Panc1 (cell line): ENCODE measurements at regions not wholly inside any gene's neighbourhood (a gene's known extent, or its start where the extent isn't known, plus 50 kb on each side); places are given as distances from the start of the nearest gene placed in this dataset.

ENCODE experiments used
- ATAC-seq: fragments of 200-7000 bp; cut with Tn5 transposase; 2 replicates; pipeline ENCODE4 v1.9.1; 2020; ENCODE audit warnings: mild to moderate bottlenecking, moderate library complexity
- BruUV-seq: library from RNA; stranded (reverse); fragments of 400-500 nt; replicated peaks from 2 replicates; lab custom pipeline; 2021; lab: Mats Ljungman, UMichigan
- CTCF ChIA-PET: fragments of 300-600 bp; sonication (Branson Sonifier 250); formaldehyde crosslinking; loops from one replicate; lab custom pipeline; 2022; ENCODE audit warnings: antibody characterized with exemption; lab: Charles Lee
- POLR2A ChIA-PET: fragments of 300-600 bp; sonication (Branson Sonifier 250); formaldehyde crosslinking; loops from one replicate; lab custom pipeline; 2022; ENCODE audit warnings: antibody characterized with exemption; lab: Charles Lee
- DNase-seq: peaks from one replicate; pipeline ENCODE4 v3.0.0-alpha.2; 2010; ENCODE audit warnings: low read depth, low spot score
- H3K27ac ChIP-seq: 2 replicates; pipeline ENCODE4 v1.5.1; 2011; ENCODE audit warnings: mild to moderate bottlenecking, low read length, inconsistent platforms
- H3K27me3 ChIP-seq: fragments of 200-500 bp; sonication (Bioruptor generic); 2 replicates; pipeline ENCODE4 v1.6.0; 2014; ENCODE audit warnings: low read length, inconsistent platforms; ENCODE audit not compliant: control insufficient read depth, insufficient read depth
- H3K36me3 ChIP-seq: fragments of 200-500 bp; sonication (Bioruptor generic); 2 replicates; pipeline ENCODE4 v1.5.1; 2014; ENCODE audit warnings: inconsistent platforms, mild to moderate bottlenecking, low read length, moderate library complexity; ENCODE audit not compliant: control insufficient read depth, insufficient read depth
- H3K4me1 ChIP-seq: 2 replicates; pipeline ENCODE4 v1.5.1; 2011; ENCODE audit warnings: inconsistent platforms, mild to moderate bottlenecking, low read length, moderate library complexity; ENCODE audit not compliant: control insufficient read depth, insufficient read depth
- H3K4me3 ChIP-seq, 2 experiments: 2 replicates each; pipeline ENCODE4 v1.5.1; 2011 to 2012; ENCODE audit warnings: low read depth in 2 of 2, low read length in 2 of 2, mild to moderate bottlenecking in 2 of 2, inconsistent platforms in 1 of 2, moderate library complexity in 1 of 2
- H3K9me3 ChIP-seq: fragments of 200-500 bp; sonication (Bioruptor generic); 2 replicates; pipeline ENCODE4 v1.5.1; 2014; ENCODE audit warnings: low read depth, mild to moderate bottlenecking, inconsistent platforms, low read length, moderate library complexity; ENCODE audit not compliant: control insufficient read depth, insufficient read depth
- POLR2AphosphoS5 ChIP-seq: IDR thresholded peaks from 2 replicates; pipeline ENCODE4 v1.6.1; 2012; ENCODE audit warnings: mild to moderate bottlenecking, low read depth, low read length, moderate library complexity
- REST ChIP-seq, 2 experiments: IDR thresholded peaks; 2 replicates each; pipeline ENCODE4 v1.6.1; 2011 to 2012; ENCODE audit warnings: low read depth in 2 of 2, control low read depth in 1 of 2, low read length in 1 of 2, mild to moderate bottlenecking in 1 of 2, moderate library complexity in 1 of 2; ENCODE audit not compliant: insufficient read depth in 1 of 2
- SIN3A ChIP-seq: IDR thresholded peaks from 2 replicates; pipeline ENCODE4 v1.6.1; 2012; ENCODE audit warnings: low read depth, mild to moderate bottlenecking, low read length, moderate library complexity, borderline replicate concordance; ENCODE audit not compliant: insufficient read depth
- TCF7L2 ChIP-seq: IDR thresholded peaks from 2 replicates; pipeline ENCODE4 v1.6.1; 2011; ENCODE audit warnings: mild to moderate bottlenecking, low read depth, low read length, inconsistent platforms
- in situ Hi-C: cut with HindIII; loops from 2 replicates; pipeline ENCODE4 v1.10.0; 2016; ENCODE audit warnings: low sequenced_read_pairs, low pct_unique_long_range_greater_than_20kb
- intact Hi-C: fragments of 100-400 bp; cut with micrococcal nuclease; formaldehyde crosslinking; loops from one replicate; pipeline ENCODE4 v1.10.0; 2022; ENCODE audit not compliant: unreplicated experiment
- TF ChIP-seq, protein P1 (sequence below): fragments of 450-650 bp; IDR thresholded peaks from 2 replicates; pipeline ENCODE4 v1.5.1; 2017; ENCODE audit warnings: mild to moderate bottlenecking

DNA sequence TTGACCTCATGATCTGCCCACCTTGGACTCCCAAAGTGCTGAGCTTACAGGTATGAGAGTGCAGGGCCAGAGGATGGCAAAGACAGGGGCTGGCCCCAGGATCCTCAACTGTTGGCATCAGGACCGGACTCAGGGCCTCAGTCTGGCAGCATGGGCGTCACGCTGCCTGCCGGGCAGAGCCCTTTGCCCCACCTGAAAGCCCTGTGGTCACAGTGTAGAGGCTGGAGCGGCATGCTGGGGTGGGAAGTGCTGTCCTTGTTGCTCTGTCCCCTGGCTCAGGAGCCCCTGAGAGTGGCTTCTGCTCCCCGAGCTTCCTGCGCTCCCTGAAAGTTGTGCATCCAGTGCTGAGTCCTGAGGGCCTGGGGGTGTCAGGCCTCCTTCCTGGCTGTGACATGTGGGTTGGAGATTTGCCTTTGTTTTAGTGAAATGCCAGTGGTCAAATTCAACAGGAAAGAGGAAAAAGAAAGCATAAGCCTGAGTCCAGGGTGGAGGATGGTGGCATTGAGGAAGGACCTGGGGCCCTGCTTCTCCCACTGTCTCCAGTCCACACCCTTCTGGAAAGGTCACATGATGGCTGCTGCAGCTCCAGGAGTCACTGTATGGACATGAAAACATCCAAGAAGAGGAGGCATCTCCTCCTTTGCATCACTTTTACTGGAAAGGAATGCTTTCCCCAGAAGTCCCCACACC, 147.2 kb downstream of the OR4M2 start:
- no TSS peak for BruUV-seq
- TF ChIP-seq POLR2AphosphoS5 (no peak), TCF7L2 (no peak), REST (IDR thresholded peaks at IDR 0.05; ENCODE audit: insufficient read depth in 1 of 2, low read depth in 2 of 2, low read length in 1 of 2) (no peak)
- TF ChIP-seq, protein P1, sequence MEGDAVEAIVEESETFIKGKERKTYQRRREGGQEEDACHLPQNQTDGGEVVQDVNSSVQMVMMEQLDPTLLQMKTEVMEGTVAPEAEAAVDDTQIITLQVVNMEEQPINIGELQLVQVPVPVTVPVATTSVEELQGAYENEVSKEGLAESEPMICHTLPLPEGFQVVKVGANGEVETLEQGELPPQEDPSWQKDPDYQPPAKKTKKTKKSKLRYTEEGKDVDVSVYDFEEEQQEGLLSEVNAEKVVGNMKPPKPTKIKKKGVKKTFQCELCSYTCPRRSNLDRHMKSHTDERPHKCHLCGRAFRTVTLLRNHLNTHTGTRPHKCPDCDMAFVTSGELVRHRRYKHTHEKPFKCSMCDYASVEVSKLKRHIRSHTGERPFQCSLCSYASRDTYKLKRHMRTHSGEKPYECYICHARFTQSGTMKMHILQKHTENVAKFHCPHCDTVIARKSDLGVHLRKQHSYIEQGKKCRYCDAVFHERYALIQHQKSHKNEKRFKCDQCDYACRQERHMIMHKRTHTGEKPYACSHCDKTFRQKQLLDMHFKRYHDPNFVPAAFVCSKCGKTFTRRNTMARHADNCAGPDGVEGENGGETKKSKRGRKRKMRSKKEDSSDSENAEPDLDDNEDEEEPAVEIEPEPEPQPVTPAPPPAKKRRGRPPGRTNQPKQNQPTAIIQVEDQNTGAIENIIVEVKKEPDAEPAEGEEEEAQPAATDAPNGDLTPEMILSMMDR, result no peak
- CTCF ChIA-PET, result no interaction called here
- ATAC-seq (no peak), DNase-seq (no peak)
- in situ Hi-C loops, result no loop called here
- Histone ChIP-seq H3K36me3 (no peaks in the 10 kb centered on the region), H3K4me3 (no peak overlapping the region), H3K27ac (no peak overlapping the region), H3K9me3 (no peaks in the 10 kb centered on the region), H3K27me3 (no peaks in the 10 kb centered on the region), H3K4me1 (no peaks in the 10 kb centered on the region)
- intact Hi-C loops, result no loop called here
- POLR2A ChIA-PET, result no interaction called here

- BruUV-seq, result no TSS peak
- ChIA-PET POLR2A (no interaction called here), CTCF (no interaction called here)
- in situ Hi-C loops (no loop called here), intact Hi-C loops (no loop called here)
- H3K4me3 ChIP-seq, result no peak overlapping the region
- no peaks in the 10 kb centered on the region for H3K27me3 ChIP-seq
- DNase-seq, result no peak
- ATAC-seq, result no peak
- no peaks in the 10 kb centered on the region for H3K4me1 ChIP-seq
- no peaks in the 10 kb centered on the region for H3K36me3 ChIP-seq
- no peaks in the 10 kb centered on the region for H3K9me3 ChIP-seq
- TF ChIP-seq SIN3A, result no peak
- TF ChIP-seq REST (IDR thresholded peaks at IDR 0.05; ENCODE audit: insufficient read depth in 1 of 2, low read depth in 2 of 2, low read length in 1 of 2), result no peak
- no peak for TF ChIP-seq TCF7L2
- TF ChIP-seq, protein P1, result no peak
- no peak for TF ChIP-seq POLR2AphosphoS5
- no peak overlapping the region for H3K27ac ChIP-seq
These were observed 147.9 kb downstream of the OR4M2 start for GRCh38 chr15:22228101-22228762.
